Liver (tissue), 8 donors: ENCODE measurements at regions not wholly inside any gene's neighbourhood (a gene's known extent, or its start where the extent isn't known, plus 50 kb on each side); places are given as distances from the start of the nearest gene placed in this dataset.

ENCODE experiments used
- DNase-seq: peaks from one replicate; pipeline ENCODE4 v3.0.0-alpha.2; 2017; ENCODE audit warnings: low spot score
- H3K27ac ChIP-seq, 2 donors: one replicate each; pipeline ENCODE4 v1.7.0; 2013; ENCODE audit warnings: inconsistent platforms in 2 of 2, low read length in 2 of 2, control low read depth in 1 of 2, low read depth in 1 of 2, mild to moderate bottlenecking in 1 of 2
- H3K27me3 ChIP-seq, 4 donors: one replicate each; pipeline versions ENCODE4 v1.6.1 to v1.7.0; 2013; ENCODE audit warnings: low read length in 3 of 4, inconsistent platforms in 1 of 4, mild to moderate bottlenecking in 1 of 4, moderate library complexity in 1 of 4; ENCODE audit not compliant: control insufficient read depth in 4 of 4, insufficient read depth in 4 of 4
- H3K36me3 ChIP-seq, 4 donors: one replicate each; pipeline versions ENCODE4 v1.6.1 to v1.7.0; 2013; ENCODE audit warnings: low read length in 3 of 4, mild to moderate bottlenecking in 3 of 4, low read depth in 1 of 4, moderate library complexity in 1 of 4; ENCODE audit not compliant: control insufficient read depth in 4 of 4, insufficient read depth in 3 of 4
- H3K4me1 ChIP-seq, 4 donors: one replicate each; pipeline versions ENCODE4 v1.6.1 to v1.7.0; 2013; ENCODE audit warnings: low read length in 3 of 4, mild to moderate bottlenecking in 3 of 4, moderate library complexity in 1 of 4; ENCODE audit not compliant: control insufficient read depth in 4 of 4, insufficient read depth in 4 of 4
- H3K4me3 ChIP-seq, 3 donors: one replicate each; pipeline versions ENCODE4 v1.6.1 to v1.7.0; 2013; ENCODE audit warnings: low read length in 3 of 3, control low read depth in 1 of 3, low read depth in 1 of 3, mild to moderate bottlenecking in 1 of 3
- H3K9ac ChIP-seq, 2 donors: one replicate each; pipeline ENCODE4 v1.7.0; 2013; ENCODE audit warnings: low read length in 2 of 2, mild to moderate bottlenecking in 2 of 2, moderate library complexity in 2 of 2, control low read depth in 1 of 2, low read depth in 1 of 2
- H3K9me3 ChIP-seq, 4 donors: one replicate each; pipeline versions ENCODE4 v1.6.1 to v1.7.0; 2013; ENCODE audit warnings: low read length in 3 of 4; ENCODE audit not compliant: control insufficient read depth in 4 of 4
- EGR1 ChIP-seq, 2 donors: IDR thresholded peaks; 2 replicates each; pipeline ENCODE4 v1.6.1; 2016 to 2018; ENCODE audit warnings: antibody characterized with exemption in 2 of 2, low read depth in 2 of 2
- FOXA2 ChIP-seq: IDR thresholded peaks from 2 replicates; pipeline ENCODE4 v1.6.1; 2016; ENCODE audit warnings: antibody characterized with exemption
- GABPA ChIP-seq, 2 donors: IDR thresholded peaks in 1 of 2; conservative IDR thresholded peaks in 1 of 2; 2 replicates each; pipeline ENCODE4 v1.6.1; 2016; ENCODE audit warnings: antibody characterized with exemption in 2 of 2, mild to moderate bottlenecking in 1 of 2, moderate library complexity in 1 of 2
- HNF4A ChIP-seq, 2 donors: conservative IDR thresholded peaks; 2 replicates each; pipeline ENCODE4 v1.6.1; 2016; ENCODE audit warnings: antibody characterized with exemption in 2 of 2, mild to moderate bottlenecking in 2 of 2
- HNF4G ChIP-seq: IDR thresholded peaks from 2 replicates; pipeline ENCODE4 v1.6.1; 2016; ENCODE audit warnings: antibody characterized with exemption
- JUND ChIP-seq, 2 donors: IDR thresholded peaks; 2 replicates each; pipeline ENCODE4 v1.6.1; 2016; ENCODE audit warnings: antibody characterized with exemption in 2 of 2
- NR2F2 ChIP-seq: IDR thresholded peaks from 2 replicates; pipeline ENCODE4 v1.6.1; 2016; ENCODE audit warnings: antibody characterized with exemption
- RAD21 ChIP-seq, 2 donors: IDR thresholded peaks; 2 replicates each; pipeline ENCODE4 v1.6.1; 2016; ENCODE audit warnings: antibody characterized with exemption in 2 of 2, mild to moderate bottlenecking in 2 of 2
- RXRA ChIP-seq, 2 donors: IDR thresholded peaks; 2 replicates each; pipeline ENCODE4 v1.6.1; 2017 to 2018; ENCODE audit warnings: antibody characterized with exemption in 2 of 2, mild to moderate bottlenecking in 1 of 2
- SP1 ChIP-seq: IDR thresholded peaks from 2 replicates; pipeline ENCODE4 v1.6.1; 2018; ENCODE audit warnings: antibody characterized with exemption, mild to moderate bottlenecking
- TAF1 ChIP-seq: conservative IDR thresholded peaks from 2 replicates; pipeline ENCODE4 v1.6.1; 2016; ENCODE audit warnings: antibody characterized with exemption, mild to moderate bottlenecking
- YY1 ChIP-seq: IDR thresholded peaks from 2 replicates; pipeline ENCODE4 v1.6.1; 2016; ENCODE audit warnings: antibody characterized with exemption, mild to moderate bottlenecking
- WGBS: extraction: QIAGEN DNeasy Blood & Tissue Kit; methylation state at CpG from one replicate; pipeline ENCODE4 v1.1.7; 2013; 5-methylcytosine and 5-hydroxymethylcytosine counted together
- TF ChIP-seq, protein P1 (sequence below): fragments of 150-350 bp; IDR thresholded peaks from 2 replicates; pipeline ENCODE4 v1.5.1; 2017; ENCODE audit warnings: improper control_type of control experiment, low read depth, low read length; ENCODE audit not compliant: missing input control
- TF ChIP-seq, protein P2 (sequence below): IDR thresholded peaks from 2 replicates; pipeline ENCODE4 v1.6.1; 2016; ENCODE audit warnings: antibody characterized with exemption
- TF ChIP-seq, protein P3 (sequence below): IDR thresholded peaks from 2 replicates; pipeline ENCODE4 v1.6.1; 2016; ENCODE audit warnings: antibody characterized with exemption, mild to moderate bottlenecking
- TF ChIP-seq, protein P4 (sequence below): IDR thresholded peaks from 2 replicates; pipeline ENCODE4 v1.6.1; 2016; ENCODE audit warnings: antibody characterized with exemption
- donor health status: healthy.
- donor health status: healthy.
- donor health status: healthy.
- donor health status: healthy.
- donor health status: healthy.

DNA sequence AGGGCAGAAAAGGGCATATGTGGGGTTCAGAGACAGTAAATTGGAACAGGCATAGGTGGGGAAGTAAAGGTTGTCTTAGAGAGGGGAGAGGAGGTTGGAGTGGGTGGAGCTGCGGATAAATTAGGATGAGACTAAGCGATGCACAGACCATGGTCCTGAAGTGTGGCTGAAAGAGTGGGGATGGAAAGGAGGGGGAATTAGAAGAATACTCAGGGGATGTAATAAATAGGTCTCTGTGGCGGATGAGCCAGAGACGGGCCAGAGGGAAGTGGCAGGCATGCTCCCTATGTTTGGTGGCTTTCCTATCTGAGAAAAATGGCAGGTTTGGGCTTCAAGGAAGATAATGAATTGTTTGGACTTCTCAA is 123.4 kb downstream of the OLFM4 start (continued):
- TF ChIP-seq, protein P1, sequence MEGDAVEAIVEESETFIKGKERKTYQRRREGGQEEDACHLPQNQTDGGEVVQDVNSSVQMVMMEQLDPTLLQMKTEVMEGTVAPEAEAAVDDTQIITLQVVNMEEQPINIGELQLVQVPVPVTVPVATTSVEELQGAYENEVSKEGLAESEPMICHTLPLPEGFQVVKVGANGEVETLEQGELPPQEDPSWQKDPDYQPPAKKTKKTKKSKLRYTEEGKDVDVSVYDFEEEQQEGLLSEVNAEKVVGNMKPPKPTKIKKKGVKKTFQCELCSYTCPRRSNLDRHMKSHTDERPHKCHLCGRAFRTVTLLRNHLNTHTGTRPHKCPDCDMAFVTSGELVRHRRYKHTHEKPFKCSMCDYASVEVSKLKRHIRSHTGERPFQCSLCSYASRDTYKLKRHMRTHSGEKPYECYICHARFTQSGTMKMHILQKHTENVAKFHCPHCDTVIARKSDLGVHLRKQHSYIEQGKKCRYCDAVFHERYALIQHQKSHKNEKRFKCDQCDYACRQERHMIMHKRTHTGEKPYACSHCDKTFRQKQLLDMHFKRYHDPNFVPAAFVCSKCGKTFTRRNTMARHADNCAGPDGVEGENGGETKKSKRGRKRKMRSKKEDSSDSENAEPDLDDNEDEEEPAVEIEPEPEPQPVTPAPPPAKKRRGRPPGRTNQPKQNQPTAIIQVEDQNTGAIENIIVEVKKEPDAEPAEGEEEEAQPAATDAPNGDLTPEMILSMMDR: no peak

DNA sequence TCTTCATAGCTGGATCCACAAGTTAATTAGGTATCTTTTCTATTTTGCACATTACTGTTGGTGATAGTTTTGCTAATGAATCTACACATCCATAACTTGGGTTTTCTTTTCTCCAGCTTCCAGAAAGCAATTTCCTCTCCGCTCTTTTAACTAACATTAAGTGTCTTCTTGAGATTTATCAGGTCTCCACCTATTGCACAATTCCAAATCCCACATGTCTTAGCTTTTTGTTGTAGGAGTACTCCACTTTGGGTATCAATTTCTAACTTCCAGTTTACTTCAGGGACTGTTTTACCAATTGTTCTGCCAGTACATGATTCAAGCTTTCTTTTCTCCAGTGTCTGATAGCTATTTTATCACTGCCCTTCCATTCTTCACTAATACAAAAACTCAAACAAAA is 129.6 kb downstream of the OLFM4 start:
- Histone ChIP-seq H3K9me3 (no peaks in the 10 kb centered on the region), H3K27me3 (peaks cover 0 to 2% (median 0%) of the 10 kb centered on the region in 4 donors), H3K36me3 (no peaks in the 10 kb centered on the region), H3K4me3 (no peak overlapping the region), H3K4me1 (no peaks in the 10 kb centered on the region), H3K27ac (no peak overlapping the region), H3K9ac (no peak overlapping the region)
- no peak for TF ChIP-seq SP1
- DNase-seq: no peak
- 75% methylated on average over 1 of the region's 1 CpG for WGBS

DNA sequence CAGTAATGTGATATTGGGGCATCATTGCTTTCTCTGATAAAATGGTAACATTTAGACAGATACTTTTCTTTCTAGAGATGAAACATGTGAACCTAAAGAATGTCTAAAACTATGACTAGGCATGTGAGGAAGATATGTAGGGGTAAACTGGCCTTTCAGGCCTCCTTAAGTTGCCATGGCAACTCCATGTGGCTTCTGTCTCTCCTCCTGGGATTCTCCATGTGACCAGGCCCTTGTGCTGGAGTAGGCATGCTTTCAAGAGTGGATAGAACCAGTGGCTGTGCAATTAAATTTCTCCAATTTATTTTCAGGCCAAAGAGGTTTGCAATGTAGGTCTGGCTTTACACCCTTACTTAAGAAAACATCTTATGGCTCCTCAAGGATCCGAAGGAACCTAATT is 130.8 kb downstream of the OLFM4 start:
- no peaks in the 10 kb centered on the region for H3K9me3 ChIP-seq
- WGBS: 80% methylated on average over 1 of the region's 1 CpG
- no peak overlapping the region for H3K9ac ChIP-seq
- H3K4me3 ChIP-seq: no peak overlapping the region
- no peaks in the 10 kb centered on the region for H3K36me3 ChIP-seq
- no peak overlapping the region for H3K27ac ChIP-seq
- no peak for DNase-seq
- TF ChIP-seq, protein P2, sequence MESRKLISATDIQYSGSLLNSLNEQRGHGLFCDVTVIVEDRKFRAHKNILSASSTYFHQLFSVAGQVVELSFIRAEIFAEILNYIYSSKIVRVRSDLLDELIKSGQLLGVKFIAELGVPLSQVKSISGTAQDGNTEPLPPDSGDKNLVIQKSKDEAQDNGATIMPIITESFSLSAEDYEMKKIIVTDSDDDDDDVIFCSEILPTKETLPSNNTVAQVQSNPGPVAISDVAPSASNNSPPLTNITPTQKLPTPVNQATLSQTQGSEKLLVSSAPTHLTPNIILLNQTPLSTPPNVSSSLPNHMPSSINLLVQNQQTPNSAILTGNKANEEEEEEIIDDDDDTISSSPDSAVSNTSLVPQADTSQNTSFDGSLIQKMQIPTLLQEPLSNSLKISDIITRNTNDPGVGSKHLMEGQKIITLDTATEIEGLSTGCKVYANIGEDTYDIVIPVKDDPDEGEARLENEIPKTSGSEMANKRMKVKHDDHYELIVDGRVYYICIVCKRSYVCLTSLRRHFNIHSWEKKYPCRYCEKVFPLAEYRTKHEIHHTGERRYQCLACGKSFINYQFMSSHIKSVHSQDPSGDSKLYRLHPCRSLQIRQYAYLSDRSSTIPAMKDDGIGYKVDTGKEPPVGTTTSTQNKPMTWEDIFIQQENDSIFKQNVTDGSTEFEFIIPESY: no peak
- TF ChIP-seq FOXA2 (no peak), HNF4A (conservative IDR thresholded peaks at IDR 0.05) (no peak), JUND (IDR thresholded peaks at IDR 0.05) (no peak), GABPA (IDR thresholded peaks at IDR 0.05 in 1 of 2, conservative IDR thresholded peaks at IDR 0.05 in 1 of 2) (no peak), EGR1 (IDR thresholded peaks at IDR 0.05; ENCODE audit: low read depth in 2 of 2) (no peak), NR2F2 (no peak), RXRA (IDR thresholded peaks at IDR 0.05) (no peak), RAD21 (IDR thresholded peaks at IDR 0.05) (no peak), YY1 (no peak), TAF1 (no peak), HNF4G (no peak)
- TF ChIP-seq, protein P3, sequence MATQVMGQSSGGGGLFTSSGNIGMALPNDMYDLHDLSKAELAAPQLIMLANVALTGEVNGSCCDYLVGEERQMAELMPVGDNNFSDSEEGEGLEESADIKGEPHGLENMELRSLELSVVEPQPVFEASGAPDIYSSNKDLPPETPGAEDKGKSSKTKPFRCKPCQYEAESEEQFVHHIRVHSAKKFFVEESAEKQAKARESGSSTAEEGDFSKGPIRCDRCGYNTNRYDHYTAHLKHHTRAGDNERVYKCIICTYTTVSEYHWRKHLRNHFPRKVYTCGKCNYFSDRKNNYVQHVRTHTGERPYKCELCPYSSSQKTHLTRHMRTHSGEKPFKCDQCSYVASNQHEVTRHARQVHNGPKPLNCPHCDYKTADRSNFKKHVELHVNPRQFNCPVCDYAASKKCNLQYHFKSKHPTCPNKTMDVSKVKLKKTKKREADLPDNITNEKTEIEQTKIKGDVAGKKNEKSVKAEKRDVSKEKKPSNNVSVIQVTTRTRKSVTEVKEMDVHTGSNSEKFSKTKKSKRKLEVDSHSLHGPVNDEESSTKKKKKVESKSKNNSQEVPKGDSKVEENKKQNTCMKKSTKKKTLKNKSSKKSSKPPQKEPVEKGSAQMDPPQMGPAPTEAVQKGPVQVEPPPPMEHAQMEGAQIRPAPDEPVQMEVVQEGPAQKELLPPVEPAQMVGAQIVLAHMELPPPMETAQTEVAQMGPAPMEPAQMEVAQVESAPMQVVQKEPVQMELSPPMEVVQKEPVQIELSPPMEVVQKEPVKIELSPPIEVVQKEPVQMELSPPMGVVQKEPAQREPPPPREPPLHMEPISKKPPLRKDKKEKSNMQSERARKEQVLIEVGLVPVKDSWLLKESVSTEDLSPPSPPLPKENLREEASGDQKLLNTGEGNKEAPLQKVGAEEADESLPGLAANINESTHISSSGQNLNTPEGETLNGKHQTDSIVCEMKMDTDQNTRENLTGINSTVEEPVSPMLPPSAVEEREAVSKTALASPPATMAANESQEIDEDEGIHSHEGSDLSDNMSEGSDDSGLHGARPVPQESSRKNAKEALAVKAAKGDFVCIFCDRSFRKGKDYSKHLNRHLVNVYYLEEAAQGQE: no peak
- TF ChIP-seq, protein P4, sequence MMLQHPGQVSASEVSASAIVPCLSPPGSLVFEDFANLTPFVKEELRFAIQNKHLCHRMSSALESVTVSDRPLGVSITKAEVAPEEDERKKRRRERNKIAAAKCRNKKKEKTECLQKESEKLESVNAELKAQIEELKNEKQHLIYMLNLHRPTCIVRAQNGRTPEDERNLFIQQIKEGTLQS: no peak
- H3K27me3 ChIP-seq: peaks cover 0 to 2% (median 0%) of the 10 kb centered on the region in 4 donors
- H3K4me1 ChIP-seq: no peaks in the 10 kb centered on the region
